ENCODE measurements at regions not wholly inside any gene's neighbourhood (a gene's known extent, or its start where the extent isn't known, plus 50 kb on each side); places are given as distances from the start of the nearest gene placed in this dataset.

DNA sequence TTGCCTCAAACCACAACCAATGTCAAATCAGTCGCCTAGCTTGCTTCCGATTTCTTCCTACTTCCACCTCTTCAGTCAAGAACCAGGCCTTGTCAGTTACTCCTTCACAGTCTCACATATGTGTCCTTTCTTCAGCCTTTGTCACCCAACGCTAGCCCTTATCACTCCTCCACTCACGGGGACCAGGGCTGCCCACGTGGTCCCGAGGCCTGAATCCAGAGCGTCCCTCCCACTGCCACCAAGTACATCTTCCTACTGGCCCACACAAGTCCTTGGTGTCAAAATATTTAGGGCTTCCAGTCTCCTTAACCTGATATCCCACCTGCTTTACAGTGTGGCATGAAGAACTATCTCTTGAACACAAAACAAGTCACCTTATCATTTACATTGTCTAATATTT, 119.1 kb upstream of the SPRED2 start:
- Histone ChIP-seq H3K9me3 (ENCODE audit: control insufficient read depth in 2 of 2, insufficient read depth in 1 of 2, low read depth in 1 of 2, low read length in 1 of 2) (no peaks in the 10 kb centered on the region), H3K27ac (ENCODE audit: low read depth in 2 of 2, low read length in 1 of 2) (no peak overlapping the region), H3K4me3 (ENCODE audit: low read depth in 1 of 2, low read length in 2 of 2) (no peak overlapping the region), H3K4me1 (ENCODE audit: control insufficient read depth in 2 of 2, insufficient read depth in 2 of 2, low read length in 1 of 2) (no peaks in the 10 kb centered on the region), H3K27me3 (ENCODE audit: control insufficient read depth in 1 of 2, insufficient read depth in 2 of 2, low read length in 2 of 2) (no peaks in the 10 kb centered on the region), H3K36me3 (ENCODE audit: control insufficient read depth in 2 of 2, insufficient read depth in 2 of 2, low read length in 1 of 2) (no peaks in the 10 kb centered on the region)
- 84 to 91% methylated on average over 7 of the region's 7 CpGs for WGBS, 2 donors

DNA sequence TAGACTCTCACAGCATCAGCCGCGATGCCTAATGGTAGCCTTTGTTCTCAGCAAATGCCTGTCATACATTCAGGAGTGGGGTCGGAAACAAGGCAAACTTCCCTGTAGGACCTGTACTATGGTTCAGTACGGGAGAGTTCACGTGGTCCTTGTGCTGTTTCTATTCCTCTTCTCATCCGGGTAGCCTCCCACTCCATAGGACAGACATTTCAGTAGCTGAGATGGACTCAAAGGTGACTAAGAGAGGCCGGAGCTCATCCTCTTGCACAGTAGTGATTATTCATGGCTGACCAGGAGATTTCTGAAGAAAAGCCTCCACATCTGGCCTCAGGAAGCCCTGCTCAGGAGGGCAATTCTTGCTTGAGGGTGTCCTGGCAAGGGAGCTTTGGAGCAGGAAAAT, 117.8 kb upstream of the SPRED2 start:
- H3K4me1 ChIP-seq (ENCODE audit: control insufficient read depth in 2 of 2, insufficient read depth in 2 of 2, low read length in 1 of 2), result no peaks in the 10 kb centered on the region
- H3K27ac ChIP-seq (ENCODE audit: low read depth in 2 of 2, low read length in 1 of 2), result no peak overlapping the region
- no peak overlapping the region for H3K4me3 ChIP-seq (ENCODE audit: low read depth in 1 of 2, low read length in 2 of 2)
- no peaks in the 10 kb centered on the region for H3K9me3 ChIP-seq (ENCODE audit: control insufficient read depth in 2 of 2, insufficient read depth in 1 of 2, low read depth in 1 of 2, low read length in 1 of 2)
- H3K36me3 ChIP-seq (ENCODE audit: control insufficient read depth in 2 of 2, insufficient read depth in 2 of 2, low read length in 1 of 2), result no peaks in the 10 kb centered on the region
- 73% methylated on average over 7 of the region's 7 CpGs for WGBS, 2 donors
- H3K27me3 ChIP-seq (ENCODE audit: control insufficient read depth in 1 of 2, insufficient read depth in 2 of 2, low read length in 2 of 2), result no peaks in the 10 kb centered on the region

DNA sequence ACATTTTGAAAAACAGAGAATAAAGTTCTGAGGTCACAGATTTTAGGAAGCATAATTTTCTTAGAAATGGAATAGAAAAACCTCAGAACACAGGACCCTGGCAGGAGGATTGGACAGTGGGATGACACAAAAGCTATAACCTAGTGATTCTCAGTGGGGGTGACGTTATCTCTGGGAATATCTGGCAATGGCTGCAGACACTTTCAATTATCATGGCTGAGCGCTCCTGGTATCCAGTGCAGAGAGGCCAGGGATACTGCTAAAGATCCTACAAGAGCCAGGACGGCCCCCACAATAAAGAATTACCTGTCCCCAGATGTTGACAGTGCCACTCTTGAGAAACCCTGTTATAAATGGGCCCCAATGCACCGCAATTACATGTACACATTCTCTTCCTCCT, 117.2 kb upstream of the SPRED2 start:
- Histone ChIP-seq H3K27ac (ENCODE audit: low read depth in 2 of 2, low read length in 1 of 2) (no peak overlapping the region), H3K27me3 (ENCODE audit: control insufficient read depth in 1 of 2, insufficient read depth in 2 of 2, low read length in 2 of 2) (no peaks in the 10 kb centered on the region), H3K36me3 (ENCODE audit: control insufficient read depth in 2 of 2, insufficient read depth in 2 of 2, low read length in 1 of 2) (no peaks in the 10 kb centered on the region), H3K4me1 (ENCODE audit: control insufficient read depth in 2 of 2, insufficient read depth in 2 of 2, low read length in 1 of 2) (no peaks in the 10 kb centered on the region), H3K4me3 (ENCODE audit: low read depth in 1 of 2, low read length in 2 of 2) (no peak overlapping the region), H3K9me3 (ENCODE audit: control insufficient read depth in 2 of 2, insufficient read depth in 1 of 2, low read depth in 1 of 2, low read length in 1 of 2) (no peaks in the 10 kb centered on the region)
- 88 to 93% methylated on average over 4 of the region's 4 CpGs for WGBS, 2 donors

DNA sequence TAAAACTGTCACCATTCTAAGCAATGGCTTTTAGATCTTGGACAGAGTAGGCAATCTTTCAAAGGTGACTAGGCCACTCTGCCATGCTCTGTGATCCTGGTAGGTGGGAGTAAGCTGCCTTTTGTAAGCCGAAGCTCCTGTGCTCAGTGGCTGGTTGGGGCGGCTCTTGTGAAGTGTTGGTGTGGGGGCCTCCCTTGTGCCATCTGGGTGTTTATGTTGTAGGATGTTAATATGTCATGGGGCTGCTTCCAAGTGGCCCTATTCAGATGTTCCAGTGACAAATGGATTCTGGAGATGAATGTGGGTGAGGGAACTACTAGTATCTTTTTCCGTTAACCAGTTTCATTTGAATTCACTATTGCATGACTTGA, 116.8 kb upstream of the SPRED2 start:
- H3K36me3 ChIP-seq (ENCODE audit: control insufficient read depth in 2 of 2, insufficient read depth in 2 of 2, low read length in 1 of 2), result no peaks in the 10 kb centered on the region
- H3K27ac ChIP-seq (ENCODE audit: low read depth in 2 of 2, low read length in 1 of 2), result no peak overlapping the region
- H3K9me3 ChIP-seq (ENCODE audit: control insufficient read depth in 2 of 2, insufficient read depth in 1 of 2, low read depth in 1 of 2, low read length in 1 of 2), result no peaks in the 10 kb centered on the region
- WGBS, 2 donors, result 91 to 92% methylated on average over 3 of the region's 3 CpGs
- H3K27me3 ChIP-seq (ENCODE audit: control insufficient read depth in 1 of 2, insufficient read depth in 2 of 2, low read length in 2 of 2), result no peaks in the 10 kb centered on the region
- H3K4me3 ChIP-seq (ENCODE audit: low read depth in 1 of 2, low read length in 2 of 2), result no peak overlapping the region
- H3K4me1 ChIP-seq (ENCODE audit: control insufficient read depth in 2 of 2, insufficient read depth in 2 of 2, low read length in 1 of 2), result no peaks in the 10 kb centered on the region

DNA sequence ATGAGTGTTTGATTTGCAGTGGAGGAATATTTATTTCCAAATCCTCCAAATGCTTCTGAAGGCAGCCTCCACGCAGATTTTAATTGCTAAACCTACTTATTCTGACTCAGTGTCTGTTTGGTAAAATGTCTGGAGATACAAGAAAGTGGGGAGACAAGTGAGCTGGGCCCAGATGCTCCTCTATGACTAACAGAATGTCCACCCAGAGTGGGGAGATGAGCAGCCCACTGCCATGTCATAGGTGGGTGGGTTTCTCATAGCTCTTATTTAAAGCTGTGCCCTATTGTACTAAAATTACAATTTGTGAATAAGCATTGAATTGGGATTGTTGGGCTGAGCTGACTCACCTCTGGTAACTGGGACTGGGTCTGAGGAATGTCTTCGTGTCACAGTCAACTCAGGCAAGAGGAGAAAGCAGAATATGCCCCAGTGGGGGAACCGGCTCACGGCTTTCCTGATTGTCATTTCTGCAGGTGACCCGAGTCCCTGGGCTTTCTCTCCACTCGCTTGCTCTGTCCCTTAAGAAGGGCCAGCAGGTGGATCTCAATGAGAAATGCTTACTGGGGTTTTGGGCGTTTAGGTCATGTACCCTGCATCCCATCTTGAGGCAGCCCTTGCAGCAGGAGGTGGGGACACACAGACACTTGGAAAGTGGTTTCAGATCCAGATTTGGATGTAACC, 116.3 kb upstream of the SPRED2 start:
- no peaks in the 10 kb centered on the region for H3K36me3 ChIP-seq (ENCODE audit: control insufficient read depth in 2 of 2, insufficient read depth in 2 of 2, low read length in 1 of 2)
- no peaks in the 10 kb centered on the region for H3K4me1 ChIP-seq (ENCODE audit: control insufficient read depth in 2 of 2, insufficient read depth in 2 of 2, low read length in 1 of 2)
- no peaks in the 10 kb centered on the region for H3K9me3 ChIP-seq (ENCODE audit: control insufficient read depth in 2 of 2, insufficient read depth in 1 of 2, low read depth in 1 of 2, low read length in 1 of 2)
- H3K27ac ChIP-seq (ENCODE audit: low read depth in 2 of 2, low read length in 1 of 2), result no peak overlapping the region
- H3K27me3 ChIP-seq (ENCODE audit: control insufficient read depth in 1 of 2, insufficient read depth in 2 of 2, low read length in 2 of 2), result no peaks in the 10 kb centered on the region
- whole genome bisulfite sequencing, 2 donors, result 86 to 96% methylated on average over 7 of the region's 7 CpGs
- no peak overlapping the region for H3K4me3 ChIP-seq (ENCODE audit: low read depth in 1 of 2, low read length in 2 of 2)

DNA sequence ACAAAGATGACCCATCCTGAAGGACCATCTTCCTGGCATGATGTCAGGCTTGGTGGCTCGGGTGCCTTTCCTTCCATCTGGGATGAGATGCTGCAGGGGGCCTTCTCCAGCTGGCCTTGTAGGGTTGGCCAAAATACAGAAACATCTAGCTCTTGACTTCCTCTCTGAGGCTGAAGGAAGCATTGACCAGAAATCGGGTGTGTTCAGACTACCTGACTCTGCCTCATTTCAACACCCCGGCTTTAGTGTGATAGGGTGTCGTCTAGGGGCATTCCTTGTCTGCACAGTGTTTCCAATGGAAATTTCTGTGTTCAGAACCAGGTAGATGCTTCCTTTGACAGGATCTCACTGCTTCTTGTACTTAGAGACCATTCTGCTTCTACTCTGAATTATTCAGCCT, 115.7 kb upstream of the SPRED2 start:
- no peaks in the 10 kb centered on the region for H3K36me3 ChIP-seq (ENCODE audit: control insufficient read depth in 2 of 2, insufficient read depth in 2 of 2, low read length in 1 of 2)
- no peaks in the 10 kb centered on the region for H3K27me3 ChIP-seq (ENCODE audit: control insufficient read depth in 1 of 2, insufficient read depth in 2 of 2, low read length in 2 of 2)
- H3K9me3 ChIP-seq (ENCODE audit: control insufficient read depth in 2 of 2, insufficient read depth in 1 of 2, low read depth in 1 of 2, low read length in 1 of 2), result no peaks in the 10 kb centered on the region
- no peak overlapping the region for H3K4me3 ChIP-seq (ENCODE audit: low read depth in 1 of 2, low read length in 2 of 2)
- no peaks in the 10 kb centered on the region for H3K4me1 ChIP-seq (ENCODE audit: control insufficient read depth in 2 of 2, insufficient read depth in 2 of 2, low read length in 1 of 2)
- no peak overlapping the region for H3K27ac ChIP-seq (ENCODE audit: low read depth in 2 of 2, low read length in 1 of 2)
- WGBS, 2 donors, result 84 to 90% methylated on average over 4 of the region's 4 CpGs

DNA sequence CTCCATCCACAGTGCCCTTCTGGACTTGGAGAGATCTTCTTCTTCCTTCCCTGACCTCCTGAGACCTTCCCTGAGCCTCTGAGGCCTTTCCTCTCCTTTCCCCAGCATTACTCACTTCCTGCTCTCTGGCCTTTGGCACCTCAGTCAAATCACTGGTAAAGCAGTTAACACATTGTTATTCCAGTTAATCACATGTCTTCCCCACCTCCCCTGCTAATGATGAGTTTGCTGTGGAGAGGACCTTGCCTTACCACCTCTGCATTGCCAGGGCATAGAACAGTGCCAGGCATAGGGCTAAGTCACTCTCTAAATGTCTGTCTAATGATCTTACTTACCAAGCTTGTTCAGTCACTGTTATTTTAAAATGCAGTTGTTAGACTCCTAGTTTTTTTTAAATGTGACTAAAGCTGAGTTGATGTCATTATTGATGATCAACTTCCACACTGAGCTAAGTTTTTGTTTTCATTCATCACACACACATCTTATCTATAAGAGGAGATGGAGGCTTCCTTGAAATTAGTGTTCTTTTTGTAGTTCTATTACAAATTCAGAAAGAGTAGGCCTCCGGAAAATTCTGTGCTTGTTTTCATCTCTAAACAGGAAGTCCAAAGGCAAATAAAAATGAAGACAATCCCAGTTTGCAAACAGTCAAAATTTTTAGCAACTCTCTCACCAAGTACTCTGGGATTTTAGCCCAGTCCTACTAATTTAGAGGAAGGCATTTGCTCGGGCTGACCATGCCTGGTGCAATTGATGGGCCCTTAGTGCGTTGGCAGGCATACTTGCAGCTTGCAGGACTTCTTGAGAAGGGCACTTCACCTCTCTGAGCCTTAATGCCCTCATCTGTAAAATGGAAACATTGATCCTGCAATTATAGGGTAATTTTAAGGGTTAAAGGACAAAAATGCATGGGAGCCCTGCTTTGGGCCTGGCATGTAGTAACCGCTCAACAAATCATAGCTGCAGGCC, 113.7 kb upstream of the SPRED2 start:
- 80 to 81% methylated on average over 4 of the region's 4 CpGs for WGBS, 2 donors
- H3K27ac ChIP-seq (ENCODE audit: low read depth in 2 of 2, low read length in 1 of 2), result no peak overlapping the region
- H3K4me1 ChIP-seq (ENCODE audit: control insufficient read depth in 2 of 2, insufficient read depth in 2 of 2, low read length in 1 of 2), result no peaks in the 10 kb centered on the region
- H3K27me3 ChIP-seq (ENCODE audit: control insufficient read depth in 1 of 2, insufficient read depth in 2 of 2, low read length in 2 of 2), result no peaks in the 10 kb centered on the region
- no peak overlapping the region for H3K4me3 ChIP-seq (ENCODE audit: low read depth in 1 of 2, low read length in 2 of 2)
- no peaks in the 10 kb centered on the region for H3K9me3 ChIP-seq (ENCODE audit: control insufficient read depth in 2 of 2, insufficient read depth in 1 of 2, low read depth in 1 of 2, low read length in 1 of 2)
- H3K36me3 ChIP-seq (ENCODE audit: control insufficient read depth in 2 of 2, insufficient read depth in 2 of 2, low read length in 1 of 2), result no peaks in the 10 kb centered on the region

DNA sequence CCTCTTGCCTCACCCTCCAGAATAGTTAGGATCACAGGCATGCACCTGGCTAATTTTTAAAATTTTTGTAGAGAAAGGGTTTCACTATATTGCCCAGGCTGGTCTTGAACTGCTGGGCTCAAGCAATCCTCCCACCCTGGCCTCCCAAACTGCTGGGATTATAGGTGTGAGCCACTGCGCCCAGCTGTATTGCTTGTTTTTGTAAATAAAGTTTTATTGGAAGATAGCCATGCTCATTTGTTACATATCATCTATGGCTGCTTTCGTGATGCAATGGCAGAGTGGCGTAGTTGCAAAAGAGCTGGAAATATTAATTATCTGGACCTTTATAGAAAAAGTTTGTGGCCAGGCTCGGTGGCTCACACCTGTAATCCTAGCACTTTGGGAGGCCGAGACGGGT, 109.4 kb upstream of the SPRED2 start:
- H3K9me3 ChIP-seq (ENCODE audit: control insufficient read depth in 2 of 2, insufficient read depth in 1 of 2, low read depth in 1 of 2, low read length in 1 of 2), result no peaks in the 10 kb centered on the region
- H3K4me3 ChIP-seq (ENCODE audit: low read depth in 1 of 2, low read length in 2 of 2), result no peak overlapping the region
- H3K36me3 ChIP-seq (ENCODE audit: control insufficient read depth in 2 of 2, insufficient read depth in 2 of 2, low read length in 1 of 2), result no peaks in the 10 kb centered on the region
- H3K27ac ChIP-seq (ENCODE audit: low read depth in 2 of 2, low read length in 1 of 2), result no peak overlapping the region
- H3K4me1 ChIP-seq (ENCODE audit: control insufficient read depth in 2 of 2, insufficient read depth in 2 of 2, low read length in 1 of 2), result no peaks in the 10 kb centered on the region
- H3K27me3 ChIP-seq (ENCODE audit: control insufficient read depth in 1 of 2, insufficient read depth in 2 of 2, low read length in 2 of 2), result no peaks in the 10 kb centered on the region
- WGBS, 2 donors, result 92 to 96% methylated on average over 6 of the region's 6 CpGs

DNA sequence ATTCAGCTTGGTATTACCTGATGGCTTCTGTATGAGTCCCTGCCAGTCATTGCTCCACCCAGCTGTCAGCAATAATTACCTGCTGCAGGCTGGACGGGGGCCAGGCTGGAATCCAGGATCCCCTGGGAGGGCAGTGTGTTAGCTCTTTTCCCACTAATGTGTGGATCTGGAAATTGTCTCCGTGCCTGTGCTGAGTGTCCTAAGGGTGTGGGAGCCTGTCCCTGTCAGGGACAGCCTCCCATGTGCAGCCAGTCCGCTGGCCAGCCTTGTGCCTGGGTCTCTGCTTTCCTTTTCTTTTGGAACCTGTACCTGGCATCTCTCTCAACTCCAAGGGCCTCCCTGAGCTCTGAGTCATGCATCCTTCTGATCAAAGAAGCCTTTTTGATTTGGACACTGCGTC, 107.2 kb upstream of the SPRED2 start:
- Histone ChIP-seq H3K36me3 (ENCODE audit: control insufficient read depth in 2 of 2, insufficient read depth in 2 of 2, low read length in 1 of 2) (no peaks in the 10 kb centered on the region), H3K9me3 (ENCODE audit: control insufficient read depth in 2 of 2, insufficient read depth in 1 of 2, low read depth in 1 of 2, low read length in 1 of 2) (no peaks in the 10 kb centered on the region), H3K4me1 (ENCODE audit: control insufficient read depth in 2 of 2, insufficient read depth in 2 of 2, low read length in 1 of 2) (no peaks in the 10 kb centered on the region), H3K27me3 (ENCODE audit: control insufficient read depth in 1 of 2, insufficient read depth in 2 of 2, low read length in 2 of 2) (no peaks in the 10 kb centered on the region), H3K4me3 (ENCODE audit: low read depth in 1 of 2, low read length in 2 of 2) (no peak overlapping the region), H3K27ac (ENCODE audit: low read depth in 2 of 2, low read length in 1 of 2) (no peak overlapping the region)
- 46 to 47% methylated on average over 4 of the region's 4 CpGs for WGBS, 2 donors
